BJ (cell line): ENCODE measurements at regions not wholly inside any gene's neighbourhood (a gene's known extent, or its start where the extent isn't known, plus 50 kb on each side); places are given as distances from the start of the nearest gene placed in this dataset.
"Not testable (repeated sequence)": the region's sequence is repeated elsewhere in the genome, so short reads cannot be mapped to it uniquely, and the experiment has no call there.

Experiments
- CTCF ChIA-PET: fragments of 350-600 bp; formaldehyde crosslinking; extraction: SDS; loops from one replicate; lab custom pipeline; 2021; ENCODE audit warnings: antibody characterized with exemption, inconsistent platforms; lab: Yijun Ruan, JAX
- POLR2A ChIA-PET: fragments of 300-600 bp; sonication (Branson Sonifier 250); formaldehyde crosslinking; extraction: SDS; loops from one replicate; lab custom pipeline; 2021; ENCODE audit warnings: antibody characterized with exemption; lab: Charles Lee
- DNase-seq: peaks from one replicate; pipeline ENCODE4 v3.0.0-alpha.2; 2011; ENCODE audit warnings: low read depth
- H3K27me3 ChIP-seq: 2 replicates; pipeline ENCODE4 v1.6.0; 2011; ENCODE audit warnings: low read length; ENCODE audit not compliant: control insufficient read depth, insufficient read depth
- H3K36me3 ChIP-seq: 2 replicates; pipeline ENCODE4 v1.5.1; 2011; ENCODE audit warnings: low read length; ENCODE audit not compliant: control insufficient read depth, insufficient read depth
- H3K4me3 ChIP-seq: 2 replicates; pipeline ENCODE4 v1.5.1; 2011; ENCODE audit warnings: low read depth, mild to moderate bottlenecking, control low read depth, low read length
- TF ChIP-seq, protein P1 (sequence below): IDR thresholded peaks from 2 replicates; pipeline ENCODE4 v1.5.1; 2011; ENCODE audit warnings: low read depth, mild to moderate bottlenecking, control low read depth, inconsistent platforms, low read length, moderate library complexity; ENCODE audit not compliant: insufficient read depth

DNA sequence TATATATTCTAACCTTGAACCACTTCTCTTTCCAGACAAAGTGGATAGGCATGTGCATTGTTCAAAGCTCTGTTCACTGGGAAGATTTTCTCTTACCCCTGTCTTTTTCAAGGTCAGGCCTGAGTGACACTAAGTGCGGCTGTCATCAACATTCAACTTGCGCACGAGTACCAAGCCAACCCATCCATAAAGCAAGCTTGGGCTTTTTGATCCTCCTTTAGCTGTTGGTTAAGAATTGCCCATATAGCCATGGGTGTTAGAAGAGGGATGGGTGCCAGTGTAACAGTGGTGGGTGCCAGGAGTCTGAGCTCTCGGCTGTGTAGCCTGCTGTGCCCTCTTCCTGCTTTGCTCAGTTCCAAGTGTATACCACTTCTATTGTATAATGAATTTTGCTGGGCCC lies 136.1 kb downstream of the GLUL start:
- CTCF ChIA-PET, result no interaction called here
- Histone ChIP-seq H3K36me3 (no peaks in the 10 kb centered on the region), H3K27me3 (no peaks in the 10 kb centered on the region), H3K4me3 (no peak overlapping the region)
- TF ChIP-seq, protein P1, sequence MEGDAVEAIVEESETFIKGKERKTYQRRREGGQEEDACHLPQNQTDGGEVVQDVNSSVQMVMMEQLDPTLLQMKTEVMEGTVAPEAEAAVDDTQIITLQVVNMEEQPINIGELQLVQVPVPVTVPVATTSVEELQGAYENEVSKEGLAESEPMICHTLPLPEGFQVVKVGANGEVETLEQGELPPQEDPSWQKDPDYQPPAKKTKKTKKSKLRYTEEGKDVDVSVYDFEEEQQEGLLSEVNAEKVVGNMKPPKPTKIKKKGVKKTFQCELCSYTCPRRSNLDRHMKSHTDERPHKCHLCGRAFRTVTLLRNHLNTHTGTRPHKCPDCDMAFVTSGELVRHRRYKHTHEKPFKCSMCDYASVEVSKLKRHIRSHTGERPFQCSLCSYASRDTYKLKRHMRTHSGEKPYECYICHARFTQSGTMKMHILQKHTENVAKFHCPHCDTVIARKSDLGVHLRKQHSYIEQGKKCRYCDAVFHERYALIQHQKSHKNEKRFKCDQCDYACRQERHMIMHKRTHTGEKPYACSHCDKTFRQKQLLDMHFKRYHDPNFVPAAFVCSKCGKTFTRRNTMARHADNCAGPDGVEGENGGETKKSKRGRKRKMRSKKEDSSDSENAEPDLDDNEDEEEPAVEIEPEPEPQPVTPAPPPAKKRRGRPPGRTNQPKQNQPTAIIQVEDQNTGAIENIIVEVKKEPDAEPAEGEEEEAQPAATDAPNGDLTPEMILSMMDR, result no peak
- POLR2A ChIA-PET, result no interaction called here
- no peak for DNase-seq

DNA sequence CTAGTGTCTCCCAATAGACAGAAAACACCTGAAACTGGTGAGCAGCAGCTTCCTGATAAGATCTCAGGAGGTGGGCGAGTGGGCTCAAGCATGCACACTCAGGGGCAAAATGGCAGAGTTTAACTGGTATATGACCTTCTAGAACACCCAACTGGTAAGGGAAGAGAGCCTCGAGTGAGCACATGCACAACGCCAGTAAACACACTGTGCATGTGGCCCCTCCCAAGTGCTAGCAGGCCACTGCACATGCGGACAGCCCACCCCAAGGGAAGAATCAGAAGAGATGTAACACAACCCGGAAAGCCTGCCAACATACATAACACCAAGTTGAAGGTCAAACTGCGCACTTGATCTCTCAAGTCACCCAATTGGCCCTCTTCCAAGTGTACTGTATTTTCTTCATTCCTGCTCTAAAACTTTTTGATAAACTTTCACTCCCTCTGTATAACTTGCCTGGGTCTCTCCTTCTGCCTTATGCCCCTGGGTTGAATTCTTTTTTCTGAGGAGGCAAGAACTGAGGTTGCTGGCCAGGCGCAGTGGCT lies 138.2 kb downstream of the GLUL start:
- CTCF ChIA-PET, result interaction anchor here (1.5 kb wide), 1 partner anchor 10 kb away, joined by 5 read pairs; no protein-coding TSS in a partner anchor

DNA sequence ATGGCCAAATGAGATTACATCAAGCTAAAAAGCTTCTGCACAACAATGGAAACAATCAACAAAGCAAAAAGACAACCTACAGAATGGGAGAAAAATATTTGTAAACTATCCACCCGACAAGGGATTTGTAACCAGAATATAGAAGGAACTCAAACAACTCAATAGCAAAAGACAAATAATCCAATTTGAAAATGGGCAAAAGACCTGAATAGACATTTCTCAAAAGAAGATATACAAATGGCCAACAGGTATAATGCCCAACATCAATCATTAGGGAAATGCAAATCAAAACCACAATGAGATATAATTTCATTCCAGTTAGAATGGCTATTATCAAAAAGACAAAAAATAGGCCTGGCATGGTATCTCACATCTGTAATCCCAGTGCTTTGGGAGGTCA lies 140.0 kb downstream of the GLUL start:
- CTCF ChIA-PET, result no interaction called here
- Histone ChIP-seq H3K27me3 (no peaks in the 10 kb centered on the region), H3K4me3 (no peak overlapping the region), H3K36me3 (no peaks in the 10 kb centered on the region)
- DNase-seq, result no peak
- TF ChIP-seq, protein P1, result no peak
- POLR2A ChIA-PET, result no interaction called here

More for the DNA sequence above, 138.2 kb downstream of the GLUL start:
- no peak for DNase-seq
- H3K27me3 ChIP-seq, result no peaks in the 10 kb centered on the region
- POLR2A ChIA-PET, result no interaction called here
- TF ChIP-seq, protein P1, result no peak
- H3K4me3 ChIP-seq, result no peak overlapping the region
- no peaks in the 10 kb centered on the region for H3K36me3 ChIP-seq

DNA sequence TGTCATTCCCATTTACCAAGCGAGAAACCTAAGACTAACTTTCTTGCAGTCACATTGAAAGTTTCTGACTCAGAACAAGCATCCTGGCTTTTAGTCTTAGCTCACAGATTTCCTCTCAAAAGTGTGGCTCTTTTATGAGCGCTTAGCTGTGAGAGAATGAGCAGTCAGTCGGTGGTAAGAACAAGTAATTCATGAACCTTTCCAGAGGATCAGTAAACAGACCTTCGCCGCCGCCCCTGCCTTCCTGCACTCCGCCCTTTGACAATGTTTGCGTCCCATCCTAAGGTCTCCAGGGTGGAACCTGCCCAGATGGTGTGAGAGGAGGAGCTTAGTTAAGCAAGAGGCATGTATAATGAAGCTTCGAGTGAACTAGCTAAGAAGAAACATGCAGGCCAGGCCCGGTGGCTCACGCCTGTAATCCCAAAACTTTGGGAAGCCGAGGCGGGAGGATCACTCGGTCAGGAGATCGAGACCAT lies 142.4 kb downstream of the GLUL start:
- ChIA-PET POLR2A (interaction anchor here (0.6 kb wide), 1 partner anchor 148 kb away, joined by 3 read pairs; no protein-coding TSS in a partner anchor), CTCF (interaction anchor here (0.7 to 1.0 kb wide), 3 partner anchors 9 to 106 kb away, joined by 3 to 4 read pairs (median 3); no protein-coding TSS in a partner anchor)
- DNase-seq, result no peak
- TF ChIP-seq, protein P1, result no peak
- Histone ChIP-seq H3K27me3 (no peaks in the 10 kb centered on the region), H3K36me3 (no peaks in the 10 kb centered on the region), H3K4me3 (no peak overlapping the region)

DNA sequence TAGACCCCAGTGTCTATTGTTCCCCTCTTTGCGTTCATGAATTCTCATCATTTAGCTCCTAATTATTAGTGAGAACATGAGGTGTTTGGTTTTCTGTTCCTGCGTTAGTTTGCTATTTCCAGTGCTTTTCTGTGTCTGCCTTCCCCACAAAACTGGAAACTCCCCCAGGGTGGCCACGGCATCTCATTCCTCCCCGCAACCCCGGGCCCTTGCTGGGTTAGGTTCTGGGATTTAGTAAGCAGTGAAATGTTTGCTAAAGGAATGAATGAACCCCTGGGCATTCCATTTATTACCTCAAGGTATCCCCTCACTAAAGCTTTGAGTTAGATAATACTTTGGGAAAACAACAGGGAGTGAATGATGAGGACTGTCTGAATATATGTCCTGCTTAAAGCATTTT lies 142.9 kb downstream of the GLUL start:
- POLR2A ChIA-PET, result no interaction called here

DNA sequence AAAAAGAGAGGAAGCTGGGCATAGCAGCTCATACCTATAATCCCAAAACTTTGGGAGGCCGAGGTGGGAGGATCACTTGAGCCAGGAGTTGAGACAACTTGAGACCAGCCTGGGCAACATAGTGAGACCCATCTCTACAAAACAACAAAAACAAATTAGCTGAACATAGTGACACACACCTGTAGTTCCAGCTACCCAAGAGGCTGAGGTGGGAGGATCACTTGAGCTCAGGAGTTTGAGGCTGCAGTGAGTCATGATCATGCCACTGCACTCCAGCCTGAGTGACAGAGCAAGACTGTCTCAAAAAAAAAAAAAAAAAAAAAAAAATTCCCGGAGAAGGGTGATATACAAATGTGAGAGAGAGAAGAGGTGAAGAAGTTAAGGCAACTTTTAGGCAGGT lies 143.8 kb downstream of the GLUL start:
- H3K27me3 ChIP-seq, DNase-seq, H3K4me3 ChIP-seq, POLR2A ChIA-PET, H3K36me3 ChIP-seq: not testable (repeated sequence)
- CTCF ChIA-PET, result interaction anchor here (0.7 to 1.1 kb wide), 5 partner anchors 12 to 149 kb away, joined by 3 read pairs; no protein-coding TSS in a partner anchor

More for the DNA sequence above, 142.9 kb downstream of the GLUL start:
- Histone ChIP-seq H3K36me3 (no peaks in the 10 kb centered on the region), H3K27me3 (no peaks in the 10 kb centered on the region), H3K4me3 (no peak overlapping the region)
- TF ChIP-seq, protein P1, result no peak
- DNase-seq, result no peak
- CTCF ChIA-PET, result interaction anchor here (0.6 to 1.1 kb wide), 3 partner anchors 106 to 1129 kb away, joined by 3 to 4 read pairs (median 3); no protein-coding TSS in a partner anchor
